Skin of body (tissue), 1 donor: ENCODE measurements at regions not wholly inside any gene's neighbourhood (a gene's known extent, or its start where the extent isn't known, plus 50 kb on each side); places are given as distances from the start of the nearest gene placed in this dataset.
"Not testable (repeated sequence)": the region's sequence is repeated elsewhere in the genome, so short reads cannot be mapped to it uniquely, and the experiment has no call there.

Experiments used
- DNase-seq: peaks from one replicate; lab custom pipeline; 2025; lab: John Stamatoyannopoulos, UW

GRCh38 chr11:87769661-87770060 is 405.6 kb downstream of the RAB38 start:
- DNase-seq, result no peak

- no peak for DNase-seq
Observed at GRCh38 chr11:87767615-87768014, 407.6 kb downstream of the RAB38 start.

GRCh38 chr11:87764075-87764474 is 411.2 kb downstream of the RAB38 start:
- not testable (repeated sequence) for DNase-seq

GRCh38 chr11:87754685-87755084 is 420.6 kb downstream of the RAB38 start:
- DNase-seq, result no peak

- DNase-seq, result no peak
Observed at GRCh38 chr11:87753143-87753542, 422.1 kb downstream of the RAB38 start.

- no peak for DNase-seq
Observed at GRCh38 chr11:87743007-87743406, 432.2 kb downstream of the RAB38 start.

GRCh38 chr11:87740968-87741367 is 434.3 kb downstream of the RAB38 start:
- DNase-seq, result no peak

- no peak for DNase-seq
Observed at GRCh38 chr11:87740451-87740850, 434.8 kb downstream of the RAB38 start.

- peak; percentile 22 for DNase-seq
Observed at GRCh38 chr11:87739766-87740165, 435.5 kb downstream of the RAB38 start.

GRCh38 chr11:87739261-87739660 is 436.0 kb downstream of the RAB38 start:
- DNase-seq, result no peak

- no peak for DNase-seq
Observed at GRCh38 chr11:87736928-87737327, 438.3 kb downstream of the RAB38 start.

GRCh38 chr11:87726506-87726905 is 448.7 kb downstream of the RAB38 start:
- no peak for DNase-seq

GRCh38 chr11:87724358-87724757 is 450.9 kb downstream of the RAB38 start:
- no peak for DNase-seq

GRCh38 chr11:87722756-87723565 is 452.3 kb downstream of the RAB38 start:
- no peak for DNase-seq

- DNase-seq, result no peak
Observed at GRCh38 chr11:87719326-87720073, 455.7 kb downstream of the RAB38 start.

- no peak for DNase-seq
Observed at GRCh38 chr11:87712802-87713202, 462.4 kb downstream of the RAB38 start.

GRCh38 chr11:87712391-87712790 is 462.9 kb downstream of the RAB38 start:
- DNase-seq, result no peak

GRCh38 chr11:87703589-87703988 is 471.7 kb downstream of the RAB38 start:
- DNase-seq, result not testable (repeated sequence)

GRCh38 chr11:87675993-87676392 is 499.2 kb downstream of the RAB38 start:
- no peak for DNase-seq

GRCh38 chr11:87666730-87667129 is 508.5 kb downstream of the RAB38 start:
- DNase-seq, result no peak

GRCh38 chr11:87662287-87662686 is 513.0 kb downstream of the RAB38 start:
- no peak for DNase-seq

GRCh38 chr11:87660926-87661660 is 514.1 kb downstream of the RAB38 start:
- no peak for DNase-seq
